Type B pancreatic cell (in vitro differentiated cells): ENCODE measurements at regions not wholly inside any gene's neighbourhood (a gene's known extent, or its start where the extent isn't known, plus 50 kb on each side); places are given as distances from the start of the nearest gene placed in this dataset.

ENCODE experiments used
- DNase-seq: peaks from one replicate; pipeline ENCODE4 v3.0.0; 2021; ENCODE audit warnings: mixed read lengths; ENCODE audit not compliant: unreplicated experiment; ENCODE audit errors: extremely low spot score
- H3K27ac Mint-ChIP-seq: 2 replicates; pipeline ENCODE4 v1.8.0; 2021; ENCODE audit warnings: mild to moderate bottlenecking, mixed read lengths
- H3K27me3 Mint-ChIP-seq: 2 replicates; pipeline ENCODE4 v1.8.0; 2021; ENCODE audit warnings: mixed read lengths
- H3K36me3 Mint-ChIP-seq: 2 replicates; pipeline ENCODE4 v1.8.0; 2021; ENCODE audit warnings: mixed read lengths
- H3K4me1 Mint-ChIP-seq: one replicate; pipeline ENCODE4 v1.8.0; 2021; ENCODE audit warnings: mixed read lengths; ENCODE audit not compliant: unreplicated experiment
- H3K4me3 Mint-ChIP-seq: 2 replicates; pipeline ENCODE4 v1.8.0; 2021; ENCODE audit warnings: mild to moderate bottlenecking, mixed read lengths
- H3K9me3 Mint-ChIP-seq: 2 replicates; pipeline ENCODE4 v1.8.0; 2021; ENCODE audit warnings: mixed read lengths
- CTCF ChIP-seq: fragments of 200-600 bp; sonication (generic); conservative IDR thresholded peaks from 2 replicates; pipeline ENCODE4 v1.5.0; 2021; ENCODE audit warnings: antibody characterized with exemption, mild to moderate bottlenecking

- H3K36me3 Mint-ChIP-seq, result no peaks in the 10 kb centered on the region
Measured at GRCh38 chr5:12125895-12126294, 221.6 kb upstream of the CTNND2 start.

GRCh38 chr5:12119657-12120056 lies 215.4 kb upstream of the CTNND2 start:
- TF ChIP-seq CTCF, result no peak
- H3K9me3 Mint-ChIP-seq, result no peaks in the 10 kb centered on the region
- no peaks in the 10 kb centered on the region for H3K27me3 Mint-ChIP-seq
- no peaks in the 10 kb centered on the region for H3K4me1 Mint-ChIP-seq
- H3K4me3 Mint-ChIP-seq, result no peak overlapping the region
- no peak overlapping the region for H3K27ac Mint-ChIP-seq
- H3K36me3 Mint-ChIP-seq, result no peaks in the 10 kb centered on the region
- no peak for DNase-seq

More at GRCh38 chr5:12125895-12126294, 221.6 kb upstream of the CTNND2 start:
- Mint-ChIP-seq H3K9me3 (no peaks in the 10 kb centered on the region), H3K4me3 (no peak overlapping the region), H3K27ac (no peak overlapping the region), H3K4me1 (no peaks in the 10 kb centered on the region), H3K27me3 (no peaks in the 10 kb centered on the region)
- no peak for DNase-seq
- no peak for TF ChIP-seq CTCF

- Mint-ChIP-seq H3K4me1 (no peaks in the 10 kb centered on the region), H3K9me3 (no peaks in the 10 kb centered on the region), H3K27ac (no peak overlapping the region), H3K27me3 (no peaks in the 10 kb centered on the region), H3K4me3 (no peak overlapping the region), H3K36me3 (no peaks in the 10 kb centered on the region)
- no peak for DNase-seq
- TF ChIP-seq CTCF, result no peak
Measured at GRCh38 chr5:12114075-12114474, 209.8 kb upstream of the CTNND2 start.

GRCh38 chr5:12113062-12113461 lies 208.8 kb upstream of the CTNND2 start:
- no peaks in the 10 kb centered on the region for H3K27me3 Mint-ChIP-seq
- no peak overlapping the region for H3K4me3 Mint-ChIP-seq
- H3K27ac Mint-ChIP-seq, result no peak overlapping the region
- DNase-seq, result no peak
- no peaks in the 10 kb centered on the region for H3K4me1 Mint-ChIP-seq
- no peak for TF ChIP-seq CTCF
- no peaks in the 10 kb centered on the region for H3K9me3 Mint-ChIP-seq
- no peaks in the 10 kb centered on the region for H3K36me3 Mint-ChIP-seq

GRCh38 chr5:12111261-12111660 lies 207.0 kb upstream of the CTNND2 start:
- H3K36me3 Mint-ChIP-seq, result no peaks in the 10 kb centered on the region
- H3K27me3 Mint-ChIP-seq, result no peaks in the 10 kb centered on the region
- no peak for TF ChIP-seq CTCF
- no peak for DNase-seq
- H3K4me3 Mint-ChIP-seq, result no peak overlapping the region
- no peaks in the 10 kb centered on the region for H3K9me3 Mint-ChIP-seq
- H3K4me1 Mint-ChIP-seq, result no peaks in the 10 kb centered on the region
- H3K27ac Mint-ChIP-seq, result no peak overlapping the region

- no peaks in the 10 kb centered on the region for H3K27me3 Mint-ChIP-seq
- no peak for DNase-seq
- no peak for TF ChIP-seq CTCF
- no peak overlapping the region for H3K27ac Mint-ChIP-seq
- no peak overlapping the region for H3K4me3 Mint-ChIP-seq
- H3K36me3 Mint-ChIP-seq, result no peaks in the 10 kb centered on the region
- no peaks in the 10 kb centered on the region for H3K4me1 Mint-ChIP-seq
- no peaks in the 10 kb centered on the region for H3K9me3 Mint-ChIP-seq
Measured at GRCh38 chr5:12110629-12111028, 206.4 kb upstream of the CTNND2 start.
